OCI-LY1 (cell line): ENCODE measurements at regions not wholly inside any gene's neighbourhood (a gene's known extent, or its start where the extent isn't known, plus 50 kb on each side); places are given as distances from the start of the nearest gene placed in this dataset.

ENCODE experiments used
- H2AFZ ChIP-seq: fragments of 200-600 bp; sonication (generic), shearing (Covaris generic); 2 replicates; pipeline ENCODE4 v1.6.0; 2014; ENCODE audit warnings: antibody characterized with exemption, mild to moderate bottlenecking, low read length
- H3F3A ChIP-seq: fragments of 200-600 bp; sonication (generic), shearing (Covaris generic); 2 replicates; pipeline ENCODE4 v1.6.0; 2014; ENCODE audit warnings: mild to moderate bottlenecking, antibody characterized with exemption, low read length, moderate library complexity; ENCODE audit not compliant: insufficient read depth
- H3K27ac ChIP-seq: fragments of 200-600 bp; sonication (generic); 2 replicates; pipeline ENCODE4 v1.5.1; 2014; ENCODE audit warnings: low read length, mixed run types, mild to moderate bottlenecking, low read depth; ENCODE audit not compliant: poor library complexity, severe bottlenecking
- H3K27me3 ChIP-seq: fragments of 200-600 bp; sonication (generic); 2 replicates; pipeline ENCODE4 v1.6.0; 2014; ENCODE audit warnings: antibody characterized with exemption, mild to moderate bottlenecking, low read length, moderate library complexity; ENCODE audit not compliant: insufficient read depth
- H3K36me3 ChIP-seq: fragments of 200-600 bp; sonication (generic); 2 replicates; pipeline ENCODE4 v1.6.1; 2014; ENCODE audit warnings: mild to moderate bottlenecking, antibody characterized with exemption, low read length, moderate library complexity, mixed read lengths; ENCODE audit not compliant: insufficient read depth
- H3K4me1 ChIP-seq: fragments of 200-600 bp; sonication (generic); 2 replicates; pipeline ENCODE4 v1.5.1; 2014; ENCODE audit warnings: mild to moderate bottlenecking, low read length, moderate library complexity; ENCODE audit not compliant: insufficient read depth, severe bottlenecking
- H3K4me2 ChIP-seq: fragments of 200-600 bp; sonication (generic), shearing (Covaris generic); 2 replicates; pipeline ENCODE4 v1.6.1; 2014; ENCODE audit warnings: low read length
- H3K4me3 ChIP-seq: fragments of 200-600 bp; sonication (generic); 2 replicates; pipeline ENCODE4 v1.5.1; 2014; ENCODE audit warnings: low read length, low read depth, mild to moderate bottlenecking, mixed read lengths; ENCODE audit not compliant: poor library complexity, severe bottlenecking
- H3K79me2 ChIP-seq: fragments of 200-600 bp; shearing (Covaris generic); 2 replicates; pipeline ENCODE4 v1.6.1; 2016; ENCODE audit warnings: mixed run types, low read length, mixed read lengths; ENCODE audit not compliant: insufficient read depth
- H3K9ac ChIP-seq: fragments of 200-600 bp; sonication (generic), shearing (Covaris generic); 2 replicates; pipeline ENCODE4 v1.6.1; 2014; ENCODE audit warnings: mild to moderate bottlenecking, low read length, mixed read lengths
- H3K9me2 ChIP-seq: fragments of 200-600 bp; sonication (generic), shearing (Covaris generic); 2 replicates; pipeline ENCODE4 v1.6.1; 2014; ENCODE audit warnings: low read depth, mild to moderate bottlenecking, low read length, mixed read lengths
- H3K9me3 ChIP-seq: fragments of 200-600 bp; shearing (Covaris generic); 2 replicates; pipeline ENCODE4 v1.6.1; 2014; ENCODE audit warnings: low read length, mixed read lengths
- H4K20me1 ChIP-seq: fragments of 200-600 bp; sonication (generic), shearing (Covaris generic); 2 replicates; pipeline ENCODE4 v1.6.0; 2016; ENCODE audit warnings: mild to moderate bottlenecking, low read length; ENCODE audit not compliant: insufficient read depth
- EZH2 ChIP-seq: fragments of 200-600 bp; sonication (generic), shearing (Covaris generic); IDR thresholded peaks from 2 replicates; pipeline ENCODE4 v1.8.0; 2017; ENCODE audit warnings: borderline replicate concordance, mixed run types, mild to moderate bottlenecking, antibody characterized with exemption, low read length, moderate library complexity, mixed read lengths
- TF ChIP-seq, protein P1 (sequence below): fragments of 200-600 bp; sonication (generic), shearing (Covaris generic); IDR thresholded peaks from 2 replicates; pipeline ENCODE4 v1.5.1; 2017; ENCODE audit warnings: mild to moderate bottlenecking, antibody characterized with exemption, low read length, moderate library complexity, mixed read lengths

DNA sequence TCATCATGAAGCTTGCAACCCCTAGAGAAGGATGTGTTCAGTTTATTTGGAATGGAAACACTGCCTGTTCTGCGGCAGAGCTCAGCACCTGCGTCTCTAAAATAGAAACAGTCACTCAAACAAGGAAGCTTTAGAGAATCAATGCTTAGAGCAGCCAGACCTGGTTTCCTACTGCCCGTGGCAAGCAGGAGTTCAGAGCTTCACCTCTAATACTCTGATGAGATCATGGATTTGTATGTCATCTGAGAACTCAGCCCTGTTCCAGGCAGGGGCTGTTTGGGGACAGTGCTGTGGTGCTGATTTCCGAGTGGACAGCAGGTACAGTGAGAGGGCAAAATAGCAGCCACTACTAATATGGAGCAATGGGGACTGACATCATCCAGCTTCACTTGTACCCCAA lies 236.0 kb upstream of the IRX1 start:
- H3K9ac ChIP-seq: no peak overlapping the region
- no peaks in the 10 kb centered on the region for H3K79me2 ChIP-seq
- H3K27me3 ChIP-seq: no peaks in the 10 kb centered on the region
- H3K36me3 ChIP-seq: no peaks in the 10 kb centered on the region
- H3F3A ChIP-seq: no peaks in the 10 kb centered on the region
- H3K9me2 ChIP-seq: no peaks in the 10 kb centered on the region
- no peak overlapping the region for H3K27ac ChIP-seq
- no peaks in the 10 kb centered on the region for H3K9me3 ChIP-seq
- TF ChIP-seq EZH2: no peak
- TF ChIP-seq, protein P1, sequence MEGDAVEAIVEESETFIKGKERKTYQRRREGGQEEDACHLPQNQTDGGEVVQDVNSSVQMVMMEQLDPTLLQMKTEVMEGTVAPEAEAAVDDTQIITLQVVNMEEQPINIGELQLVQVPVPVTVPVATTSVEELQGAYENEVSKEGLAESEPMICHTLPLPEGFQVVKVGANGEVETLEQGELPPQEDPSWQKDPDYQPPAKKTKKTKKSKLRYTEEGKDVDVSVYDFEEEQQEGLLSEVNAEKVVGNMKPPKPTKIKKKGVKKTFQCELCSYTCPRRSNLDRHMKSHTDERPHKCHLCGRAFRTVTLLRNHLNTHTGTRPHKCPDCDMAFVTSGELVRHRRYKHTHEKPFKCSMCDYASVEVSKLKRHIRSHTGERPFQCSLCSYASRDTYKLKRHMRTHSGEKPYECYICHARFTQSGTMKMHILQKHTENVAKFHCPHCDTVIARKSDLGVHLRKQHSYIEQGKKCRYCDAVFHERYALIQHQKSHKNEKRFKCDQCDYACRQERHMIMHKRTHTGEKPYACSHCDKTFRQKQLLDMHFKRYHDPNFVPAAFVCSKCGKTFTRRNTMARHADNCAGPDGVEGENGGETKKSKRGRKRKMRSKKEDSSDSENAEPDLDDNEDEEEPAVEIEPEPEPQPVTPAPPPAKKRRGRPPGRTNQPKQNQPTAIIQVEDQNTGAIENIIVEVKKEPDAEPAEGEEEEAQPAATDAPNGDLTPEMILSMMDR: no peak
- no peak overlapping the region for H3K4me3 ChIP-seq
- H3K4me2 ChIP-seq: no peak overlapping the region
- no peak overlapping the region for H2AFZ ChIP-seq
- H3K4me1 ChIP-seq: no peaks in the 10 kb centered on the region
- no peaks in the 10 kb centered on the region for H4K20me1 ChIP-seq

DNA sequence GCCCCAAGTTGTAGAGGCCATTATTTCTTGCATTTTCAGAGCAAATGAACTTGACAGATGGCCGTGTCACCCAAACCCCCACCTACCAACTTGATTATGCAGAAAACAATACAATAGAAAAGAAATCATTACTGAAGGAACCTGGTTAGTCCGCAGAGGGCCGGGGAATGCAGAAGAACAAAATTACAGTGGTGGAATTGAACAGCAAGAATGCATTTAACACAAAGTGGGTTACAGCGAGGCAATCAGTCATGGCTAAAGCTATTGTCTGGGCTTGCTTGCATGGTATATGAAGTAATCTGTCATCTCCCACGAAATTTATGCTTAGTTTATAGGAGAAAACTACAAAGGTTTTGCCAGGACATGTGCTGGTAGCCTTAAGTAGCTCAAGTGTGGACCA lies 238.3 kb upstream of the IRX1 start:
- no peak overlapping the region for H3K4me3 ChIP-seq
- no peaks in the 10 kb centered on the region for H3F3A ChIP-seq
- no peaks in the 10 kb centered on the region for H3K9me2 ChIP-seq
- no peak overlapping the region for H3K27ac ChIP-seq
- no peak overlapping the region for H3K4me2 ChIP-seq
- H3K79me2 ChIP-seq: no peaks in the 10 kb centered on the region
- H3K27me3 ChIP-seq: no peaks in the 10 kb centered on the region
- TF ChIP-seq EZH2: no peak
- TF ChIP-seq, protein P1: no peak
- H3K9me3 ChIP-seq: no peaks in the 10 kb centered on the region
- H3K9ac ChIP-seq: no peak overlapping the region
- H3K4me1 ChIP-seq: no peaks in the 10 kb centered on the region
- no peaks in the 10 kb centered on the region for H3K36me3 ChIP-seq
- H2AFZ ChIP-seq: no peak overlapping the region
- no peaks in the 10 kb centered on the region for H4K20me1 ChIP-seq

DNA sequence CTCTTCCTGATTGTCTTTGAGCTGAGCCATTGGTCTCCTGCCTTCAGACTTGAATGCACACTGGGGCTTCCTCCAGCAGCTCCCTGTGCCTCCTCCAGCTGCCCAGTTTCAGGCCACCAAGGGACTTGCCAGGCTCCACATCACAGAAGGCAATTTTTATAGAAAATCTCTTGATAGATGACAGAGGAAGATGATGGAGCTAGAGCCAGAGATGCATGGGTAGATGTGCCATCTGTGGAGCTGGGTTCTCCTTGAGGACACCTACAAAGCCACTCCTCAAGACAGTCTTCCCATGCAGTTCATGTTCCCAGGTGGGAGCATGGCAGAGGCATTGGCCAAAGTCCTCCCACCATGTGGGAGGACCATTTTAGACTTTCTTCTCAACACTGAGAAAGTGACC lies 239.6 kb upstream of the IRX1 start:
- TF ChIP-seq, protein P1: no peak
- TF ChIP-seq EZH2: no peak
- H3K36me3 ChIP-seq: no peaks in the 10 kb centered on the region

More for the DNA sequence above, 239.6 kb upstream of the IRX1 start:
- H2AFZ ChIP-seq: no peak overlapping the region
- H3F3A ChIP-seq: no peaks in the 10 kb centered on the region
- no peaks in the 10 kb centered on the region for H3K27me3 ChIP-seq
- no peaks in the 10 kb centered on the region for H3K9me3 ChIP-seq
- no peaks in the 10 kb centered on the region for H3K9me2 ChIP-seq
- H3K9ac ChIP-seq: no peak overlapping the region
- no peak overlapping the region for H3K4me2 ChIP-seq
- no peak overlapping the region for H3K4me3 ChIP-seq
- H3K4me1 ChIP-seq: no peaks in the 10 kb centered on the region
- H3K79me2 ChIP-seq: no peaks in the 10 kb centered on the region
- no peaks in the 10 kb centered on the region for H4K20me1 ChIP-seq
- no peak overlapping the region for H3K27ac ChIP-seq
